HG03108 (cell line): ENCODE measurements at regions not wholly inside any gene's neighbourhood (a gene's known extent, or its start where the extent isn't known, plus 50 kb on each side); places are given as distances from the start of the nearest gene placed in this dataset.

Experiments
- ATAC-seq: cut with Tn5 transposase; IDR thresholded peaks from one replicate; pipeline ENCODE4 v1.9.1; 2021; ENCODE audit warnings: moderate library complexity; ENCODE audit not compliant: unreplicated experiment

DNA sequence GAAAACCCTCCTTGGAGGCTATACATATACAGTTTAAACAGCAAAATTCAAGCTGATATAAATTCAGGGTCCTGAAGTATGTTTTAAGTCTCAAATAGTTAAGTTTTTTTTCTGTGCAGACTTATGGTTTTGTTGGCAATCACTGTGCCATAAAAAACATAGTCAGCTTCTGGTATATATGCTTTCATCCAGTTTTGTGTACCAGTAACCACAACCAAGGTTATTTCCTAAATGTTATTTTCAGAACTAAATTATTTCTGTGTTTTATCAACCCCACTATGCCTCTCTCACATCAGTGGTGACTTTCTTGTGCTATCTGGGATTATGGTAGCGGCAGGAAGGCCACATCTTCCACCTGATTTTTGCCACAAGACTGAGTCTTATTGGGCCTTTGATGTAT lies 107.7 kb upstream of the SMARCA2 start:
- ATAC-seq: no peak

DNA sequence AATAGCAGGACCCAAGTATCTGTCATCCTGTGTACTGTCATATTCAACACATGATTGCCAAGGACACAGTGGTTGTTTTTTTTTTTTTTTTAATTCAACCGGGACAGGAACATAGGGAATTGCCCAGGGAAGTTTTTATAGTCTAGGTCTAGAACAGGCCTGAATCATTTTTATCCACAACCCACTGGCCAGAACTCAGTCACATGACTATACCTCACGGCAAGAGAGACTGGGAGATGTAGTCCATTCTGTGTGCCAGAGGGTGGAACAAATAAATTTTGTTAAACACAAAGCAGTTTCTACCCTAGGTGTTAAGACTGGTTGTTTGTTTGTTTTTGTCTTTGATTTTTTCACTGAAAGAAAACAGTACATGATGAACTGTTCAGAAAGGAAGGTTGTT lies 105.8 kb upstream of the SMARCA2 start:
- ATAC-seq: no peak

DNA sequence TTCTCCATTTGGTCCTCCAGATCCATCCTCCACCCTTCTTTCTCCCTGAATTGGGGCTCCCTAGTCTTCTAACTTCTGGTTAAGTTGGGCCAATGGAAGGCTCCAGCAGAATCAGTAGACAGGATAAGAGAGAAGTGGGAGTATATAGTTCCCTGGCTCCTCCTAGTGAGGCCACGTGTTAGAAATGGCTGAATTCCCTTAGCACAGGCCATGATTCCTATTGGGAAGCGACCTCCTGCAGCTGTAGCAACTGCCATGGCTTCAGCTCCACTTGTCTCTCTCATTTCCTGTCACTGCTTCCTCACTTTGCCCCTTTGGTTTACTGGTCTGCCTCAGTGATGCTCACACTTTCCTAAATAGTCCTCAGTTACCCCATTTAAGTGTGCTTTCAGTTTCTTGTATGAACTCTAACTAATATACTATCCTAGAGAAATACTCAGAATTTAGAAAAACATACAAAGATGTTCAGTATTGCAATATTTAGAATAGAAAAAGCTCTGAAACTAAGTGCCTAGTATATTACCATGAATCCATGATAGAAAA lies 104.8 kb upstream of the SMARCA2 start:
- ATAC-seq: no peak

DNA sequence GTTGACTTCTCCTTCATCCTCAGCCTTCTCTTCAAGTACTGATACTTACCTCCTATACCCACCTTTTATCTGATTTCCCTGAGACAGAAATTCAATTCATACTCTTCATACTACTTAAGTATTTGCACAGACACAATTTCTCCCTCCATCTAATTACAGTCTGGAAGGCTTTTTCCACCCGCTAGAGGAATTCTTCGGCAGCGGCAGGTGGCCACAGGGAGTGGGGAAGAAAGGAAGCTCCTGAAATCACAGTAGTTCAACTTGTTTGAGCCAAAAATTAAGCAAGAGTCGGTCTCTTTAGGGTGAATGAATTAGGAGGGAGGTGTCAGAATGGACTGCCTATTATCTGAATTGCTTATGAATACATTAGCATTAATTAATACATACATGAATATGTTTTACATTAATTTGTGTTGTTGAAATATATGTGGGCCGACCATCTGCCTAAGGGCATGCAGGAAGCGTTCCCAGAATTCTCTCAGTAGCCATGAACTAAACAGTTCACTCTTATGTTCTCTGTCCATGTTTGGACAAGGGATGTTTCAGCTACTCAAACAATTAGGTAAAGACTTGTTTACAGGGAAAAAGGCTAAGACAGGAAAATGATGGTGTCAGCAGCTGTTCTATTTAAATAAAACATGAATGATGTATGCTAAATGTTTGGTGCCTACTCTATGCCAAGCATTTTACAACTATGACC lies 101.4 kb upstream of the SMARCA2 start:
- ATAC-seq: no peak

DNA sequence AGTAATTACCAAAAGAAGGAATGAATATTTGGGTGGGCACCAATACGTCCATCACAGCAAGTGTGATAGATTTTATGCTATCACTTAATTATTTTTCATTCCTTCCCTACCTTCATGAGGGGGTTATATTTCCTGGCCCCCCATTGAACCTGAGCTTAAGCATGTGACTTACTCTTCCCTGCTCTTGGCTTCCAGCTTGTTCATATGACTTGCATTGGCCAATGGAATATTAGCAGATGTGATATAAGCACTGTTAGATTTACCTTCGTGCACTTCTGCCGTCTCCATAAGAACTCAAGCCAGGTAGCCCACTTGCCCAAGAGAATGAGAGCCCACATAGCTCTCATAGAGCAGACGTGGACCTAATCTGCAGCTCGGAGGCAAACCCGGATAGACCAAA lies 99.1 kb upstream of the SMARCA2 start:
- no peak for ATAC-seq

DNA sequence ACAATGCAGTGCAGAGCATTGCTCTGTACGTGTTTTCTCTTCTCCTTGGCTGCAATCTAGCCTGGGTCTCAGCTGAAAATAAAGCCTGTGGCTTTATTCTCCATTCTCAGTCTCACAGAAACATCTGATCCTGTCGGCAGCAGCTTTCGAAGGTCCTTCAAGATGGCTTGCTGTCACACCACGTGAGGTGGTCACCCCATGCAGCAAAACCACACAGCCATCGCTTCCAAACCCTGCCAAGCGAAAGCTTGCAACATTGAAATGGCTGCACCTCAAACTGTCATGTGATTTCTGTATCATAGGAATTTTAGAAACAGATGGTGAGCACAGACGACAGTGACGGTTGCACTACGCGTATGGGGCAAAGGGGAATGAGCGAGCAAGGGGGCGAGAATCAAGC lies 98.5 kb upstream of the SMARCA2 start:
- ATAC-seq: no peak

DNA sequence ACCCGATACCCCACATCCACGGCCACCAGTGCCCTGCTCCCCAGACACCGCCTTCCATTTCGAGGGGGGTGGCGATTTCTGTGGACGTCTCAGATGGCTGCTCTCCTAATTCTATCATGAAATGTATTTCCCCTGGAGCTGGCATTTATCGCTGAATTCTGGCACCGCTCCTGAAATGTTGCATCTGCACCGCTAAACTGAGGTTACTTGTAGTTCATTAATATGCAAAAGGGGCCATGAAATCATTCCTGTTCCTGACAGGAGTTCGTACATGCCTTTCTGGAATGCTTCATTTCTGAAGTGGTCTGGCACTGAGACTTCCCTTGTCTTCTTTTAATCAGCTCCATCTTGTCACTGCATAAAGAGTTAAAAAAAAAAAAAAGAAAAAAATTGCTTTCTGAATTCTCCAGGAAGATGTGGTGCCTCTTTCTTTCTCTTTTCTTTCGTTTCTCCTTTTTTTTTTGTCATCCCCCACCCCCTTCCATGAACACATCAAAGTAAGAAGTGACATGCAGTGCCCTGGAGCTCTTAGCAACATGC lies 97.7 kb upstream of the SMARCA2 start:
- no peak for ATAC-seq

DNA sequence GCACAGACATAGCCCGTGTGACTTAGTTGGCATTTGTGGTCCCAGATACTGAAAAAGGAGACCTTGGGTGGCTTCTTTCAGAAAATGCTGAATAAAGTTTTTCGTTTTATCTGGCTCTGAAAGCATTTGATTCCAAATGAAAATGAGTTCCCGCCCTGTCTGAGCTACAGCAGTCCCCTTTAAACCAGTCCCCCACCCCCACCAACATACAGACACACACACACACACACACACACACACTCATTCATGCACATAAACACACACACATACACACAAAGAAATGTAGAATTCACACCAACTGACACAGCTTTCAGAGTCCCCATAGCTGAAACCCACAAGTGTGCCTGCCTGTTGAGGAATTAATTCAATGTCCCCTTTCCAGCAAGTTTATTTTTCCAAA lies 97.0 kb upstream of the SMARCA2 start:
- no peak for ATAC-seq

DNA sequence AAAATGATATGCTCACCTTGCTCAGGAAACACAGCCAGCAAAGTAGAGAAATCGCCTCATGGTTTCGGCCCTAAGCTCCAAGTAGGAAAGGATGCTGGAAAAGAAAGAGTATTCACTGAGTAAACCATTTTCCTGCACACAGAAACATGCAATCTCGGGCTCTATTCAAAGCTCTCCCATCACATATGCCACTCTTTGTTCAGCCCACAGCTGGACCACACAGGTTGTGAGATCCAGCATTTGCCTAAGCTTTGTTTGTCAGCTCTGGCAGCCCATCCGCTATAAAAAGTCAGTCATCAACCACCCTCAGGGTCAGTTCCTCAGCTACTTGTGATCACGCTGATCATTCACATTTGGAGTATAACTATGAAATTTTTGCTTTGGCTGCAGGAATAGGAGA lies 96.5 kb upstream of the SMARCA2 start:
- no peak for ATAC-seq

DNA sequence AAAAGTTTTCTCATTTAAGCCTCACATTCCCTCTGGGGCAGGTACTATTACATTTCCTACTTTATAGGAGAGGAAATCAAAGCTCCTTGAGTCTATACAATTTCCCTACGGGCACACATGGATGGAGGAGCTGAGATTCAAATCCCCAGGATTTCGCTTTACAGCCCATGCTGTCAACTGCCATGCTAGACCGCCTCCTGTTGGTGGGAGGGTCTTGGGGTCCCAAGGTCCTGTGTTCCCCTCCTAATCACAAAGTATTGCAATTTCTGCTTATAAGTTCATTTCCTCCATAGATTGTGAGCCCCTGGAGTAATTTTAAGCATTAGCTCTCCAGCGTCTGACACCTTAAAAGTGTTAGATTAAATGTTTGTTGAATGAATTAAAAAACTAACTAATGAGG lies 95.9 kb upstream of the SMARCA2 start:
- no peak for ATAC-seq

DNA sequence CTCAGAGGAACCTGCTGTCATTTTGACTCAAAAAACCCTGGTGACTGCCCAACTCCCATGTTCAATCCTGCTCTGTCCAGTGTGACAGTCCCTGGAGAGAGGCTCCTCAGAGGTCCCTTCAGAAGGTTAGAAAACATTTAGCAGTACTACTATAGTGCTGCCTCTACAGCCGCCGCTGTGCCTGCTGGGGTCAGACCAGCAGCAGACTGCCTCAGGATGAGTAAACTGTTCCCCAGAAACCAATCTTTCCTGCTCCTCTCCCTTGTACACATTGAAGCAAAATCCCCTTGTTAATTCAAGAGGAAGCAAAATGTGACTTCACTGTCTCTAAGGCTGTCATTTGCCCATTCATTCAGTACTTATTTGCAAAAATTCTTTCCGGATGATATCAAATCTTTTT lies 94.8 kb upstream of the SMARCA2 start:
- no peak for ATAC-seq

DNA sequence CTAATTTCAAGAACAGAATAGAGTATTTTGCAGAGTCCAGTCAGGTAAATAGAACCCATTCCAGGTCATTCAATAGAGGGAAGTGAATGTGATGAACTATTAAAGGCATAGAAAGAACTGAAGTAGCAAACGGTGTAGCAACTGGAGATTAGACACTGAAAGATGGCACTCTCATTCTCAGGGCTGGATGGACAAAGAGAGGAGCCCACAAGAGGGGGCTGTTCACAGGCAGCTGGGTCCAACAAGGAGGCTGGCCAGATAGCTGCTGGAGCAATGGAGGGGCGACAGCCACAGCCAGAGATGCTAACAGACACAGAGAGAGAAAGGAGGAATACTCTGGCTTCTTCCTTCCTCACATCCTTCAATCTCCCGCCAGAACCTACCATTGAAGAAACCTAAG lies 93.1 kb upstream of the SMARCA2 start:
- no peak for ATAC-seq

DNA sequence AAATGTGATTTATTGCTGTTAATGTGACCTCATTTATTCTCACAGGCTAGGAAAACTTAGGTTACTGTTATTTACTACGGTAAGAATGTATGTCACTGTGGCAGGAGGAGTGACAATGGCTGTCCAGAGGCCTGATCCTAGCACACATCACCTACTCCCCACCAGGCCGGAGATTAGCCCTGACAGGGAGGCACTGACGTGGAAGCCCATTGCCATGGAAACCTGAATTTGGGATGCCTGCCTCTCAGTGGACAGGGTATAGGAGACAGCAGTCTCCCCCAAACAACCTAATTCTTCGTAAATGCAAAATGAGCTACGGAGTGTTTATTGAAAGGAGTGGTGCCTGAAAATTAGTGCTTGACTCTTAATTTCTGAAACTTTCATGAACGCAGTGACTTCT lies 87.6 kb upstream of the SMARCA2 start:
- ATAC-seq: no peak

DNA sequence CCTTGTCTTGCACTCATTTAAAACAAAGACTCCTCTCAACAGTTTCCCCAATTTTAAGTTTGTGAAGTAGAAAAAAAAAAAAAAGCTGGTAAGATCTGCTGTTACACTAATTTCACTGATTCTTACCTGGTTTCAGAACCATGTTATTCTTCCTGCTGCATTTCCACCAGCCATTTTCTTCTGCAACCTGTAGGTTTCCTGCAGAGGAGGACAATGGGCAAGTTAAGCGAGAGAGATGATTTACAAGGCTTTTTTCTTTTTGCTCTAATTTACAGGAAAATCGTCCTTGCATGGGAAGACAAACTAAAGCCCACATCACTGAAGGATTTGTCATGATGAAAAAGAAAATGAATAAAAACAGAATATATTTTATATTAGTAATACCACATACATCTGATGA lies 86.0 kb upstream of the SMARCA2 start:
- no peak for ATAC-seq

DNA sequence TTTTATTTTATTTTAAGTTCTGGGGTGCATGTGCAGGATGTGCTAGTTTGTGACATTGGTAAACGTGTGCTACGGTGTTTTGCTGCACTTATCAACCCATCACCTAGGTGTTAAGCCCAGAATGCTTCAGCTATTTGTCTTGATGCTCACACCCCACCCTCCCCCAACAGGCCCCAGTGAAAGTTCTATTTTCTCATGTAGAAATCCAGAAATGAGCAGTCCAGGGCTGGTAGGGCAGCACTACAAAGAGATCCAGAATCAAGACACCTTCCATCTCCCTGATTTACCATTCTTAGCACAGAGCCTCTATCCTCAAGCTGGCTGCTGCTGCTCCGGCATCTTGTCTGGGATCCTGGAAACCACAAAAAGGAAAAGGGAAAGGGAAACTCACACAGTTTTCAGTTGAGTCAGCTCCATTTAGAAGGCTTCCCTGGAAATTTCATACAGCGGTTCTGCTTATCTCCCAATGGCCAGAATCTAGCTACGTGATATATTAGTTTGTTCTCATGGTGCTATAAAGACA lies 85.4 kb upstream of the SMARCA2 start:
- peak; percentile 48 for ATAC-seq

DNA sequence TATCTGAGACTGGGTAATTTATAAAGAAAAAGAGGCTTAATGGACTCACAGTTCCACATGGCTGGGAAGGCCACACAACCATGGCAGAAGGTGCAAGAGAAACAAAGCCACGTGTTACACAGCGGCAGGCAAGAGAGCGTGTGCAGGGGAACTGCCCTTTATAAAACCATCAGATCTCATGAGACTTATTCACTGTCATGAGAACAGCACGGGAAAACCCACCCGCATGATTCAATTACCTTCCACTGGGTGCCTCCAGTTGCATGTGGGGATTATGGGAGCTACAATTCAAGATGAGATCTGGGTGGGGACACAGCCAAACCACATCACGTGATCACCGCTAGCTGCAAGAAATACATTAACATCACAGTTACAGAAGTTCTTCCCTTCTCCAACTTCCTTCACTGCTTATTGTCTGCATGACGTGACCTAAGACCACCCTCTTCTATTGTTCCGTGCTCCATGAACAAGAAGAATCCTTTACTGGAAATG lies 84.9 kb upstream of the SMARCA2 start:
- ATAC-seq: peak; percentile 45

DNA sequence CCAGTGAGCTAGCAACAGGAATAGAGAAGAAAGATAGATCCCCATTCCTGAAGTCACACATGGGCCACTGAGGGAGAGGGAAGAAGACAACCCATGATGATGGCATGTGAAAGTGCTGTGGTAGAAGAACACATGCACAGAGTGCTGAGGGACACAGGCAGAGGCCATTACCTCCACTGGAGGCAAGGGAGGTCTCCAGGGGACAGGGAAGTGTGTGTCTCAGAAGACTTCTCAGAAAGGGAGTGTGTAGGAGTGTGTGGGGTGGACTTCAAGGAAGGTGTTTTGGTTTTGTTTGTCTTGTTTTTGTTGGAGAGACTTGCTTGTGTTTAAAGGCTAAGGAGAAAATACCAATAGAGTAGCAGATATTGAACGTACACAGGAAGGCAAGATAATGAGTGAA lies 77.0 kb upstream of the SMARCA2 start:
- ATAC-seq: peak; percentile 16

DNA sequence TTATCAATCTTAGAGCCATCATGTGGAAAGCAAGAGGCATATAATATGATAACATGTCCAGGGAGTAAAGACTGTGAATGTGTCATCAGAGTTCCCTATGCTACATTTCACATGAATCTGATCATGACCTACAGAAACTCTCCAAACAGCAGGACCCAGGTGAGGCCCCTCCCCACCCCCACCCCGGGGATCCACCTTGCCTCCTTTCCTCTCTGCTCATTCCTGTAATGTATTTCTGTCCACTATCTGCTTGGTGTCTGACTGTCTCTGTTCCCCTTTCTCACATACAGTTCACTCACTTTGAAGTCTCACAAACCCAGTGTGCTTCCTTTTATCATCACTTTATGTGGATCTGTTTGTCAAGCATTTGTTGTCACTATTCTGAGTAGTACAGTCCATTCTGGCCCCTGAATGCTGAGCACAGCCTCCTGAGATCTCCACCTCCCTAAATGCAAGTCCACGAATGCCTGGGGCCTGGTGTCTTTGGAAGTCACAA lies 76.4 kb upstream of the SMARCA2 start:
- peak; percentile 53 for ATAC-seq

DNA sequence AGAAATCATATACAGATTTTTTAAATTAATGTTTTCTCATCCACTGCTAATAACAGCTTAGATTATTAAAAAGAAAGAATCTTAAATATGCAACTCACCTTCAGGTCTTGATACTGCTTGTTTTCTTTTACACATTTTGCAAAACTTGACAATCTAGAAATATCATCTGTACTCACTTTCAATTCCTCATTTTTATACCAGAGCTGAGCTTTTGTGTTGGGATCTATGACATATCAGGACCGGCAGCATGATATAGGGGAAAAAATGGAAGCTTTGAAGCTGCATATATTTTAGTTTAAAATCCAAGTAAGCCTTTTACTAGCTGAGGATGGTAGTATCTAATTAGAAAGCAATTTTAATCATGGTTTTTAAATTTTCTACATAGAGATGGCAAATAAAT lies 75.7 kb upstream of the SMARCA2 start:
- no peak for ATAC-seq

DNA sequence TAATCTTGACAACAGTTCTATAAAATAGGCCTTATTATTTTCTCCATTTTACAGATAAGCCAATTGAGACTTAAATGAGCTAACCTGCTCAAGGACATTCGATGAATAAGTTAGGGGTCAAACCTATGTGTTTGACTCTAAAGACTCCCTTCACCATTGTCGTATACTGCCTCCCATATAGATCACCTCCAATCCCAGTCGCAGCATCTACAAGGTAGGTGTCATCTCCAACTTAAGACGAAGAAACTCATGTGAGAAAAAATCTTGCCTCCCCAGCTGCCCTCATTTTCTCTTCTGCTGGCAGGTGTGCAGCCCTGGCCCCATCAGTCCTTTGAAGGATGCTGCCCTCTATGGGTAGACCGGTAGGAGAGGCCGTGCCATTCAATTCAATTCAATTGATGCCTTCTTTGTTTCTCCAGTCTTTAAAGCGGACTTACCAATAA lies 75.2 kb upstream of the SMARCA2 start:
- ATAC-seq: peak; percentile 82

DNA sequence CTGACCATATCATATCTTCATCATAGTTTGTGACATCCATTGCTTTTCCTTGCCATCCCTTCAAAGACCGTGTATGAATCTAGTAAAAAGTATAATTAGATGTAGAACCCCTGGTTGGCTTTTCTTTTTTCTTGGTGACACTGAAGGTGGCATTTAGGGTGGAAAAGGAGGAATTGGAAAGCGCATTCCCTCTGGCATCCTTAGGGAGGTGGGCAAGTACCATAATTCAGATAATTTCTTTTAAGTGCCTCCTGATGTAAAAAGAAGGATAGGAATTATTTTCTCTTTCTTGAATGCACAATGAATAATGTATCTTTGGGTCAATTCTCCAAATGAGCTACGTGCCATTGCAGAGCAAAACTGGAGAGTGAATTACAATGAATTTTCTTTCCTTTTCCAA lies 73.2 kb upstream of the SMARCA2 start:
- no peak for ATAC-seq
